ENCODE measurements at regions not wholly inside any gene's neighbourhood (a gene's known extent, or its start where the extent isn't known, plus 50 kb on each side); places are given as distances from the start of the nearest gene placed in this dataset.

GRCh38 chr3:72565593-72565992, 282.7 kb downstream of the SHQ1 start:
- DNase-seq = no peak

GRCh38 chr3:72563690-72564370, 284.4 kb downstream of the SHQ1 start:
- no peak for DNase-seq

GRCh38 chr3:72560846-72561675, 287.2 kb downstream of the SHQ1 start:
- no peak for DNase-seq

GRCh38 chr3:72559385-72559784, 288.9 kb downstream of the SHQ1 start:
- no peak for DNase-seq

- DNase-seq = no peak
Measured at GRCh38 chr3:72558001-72558400, 290.2 kb downstream of the SHQ1 start.

- no peak for DNase-seq
Measured at GRCh38 chr3:72555714-72556113, 292.5 kb downstream of the SHQ1 start.

GRCh38 chr3:72554689-72555088, 293.6 kb downstream of the SHQ1 start:
- DNase-seq = no peak

- DNase-seq = no peak
Measured at GRCh38 chr3:72553298-72553697, 294.9 kb downstream of the SHQ1 start.

- DNase-seq = no peak
Measured at GRCh38 chr3:72550582-72551262, 297.5 kb downstream of the SHQ1 start.

- peak; percentile 16 for DNase-seq
Measured at GRCh38 chr3:72549761-72550581, 298.3 kb downstream of the SHQ1 start.

GRCh38 chr3:72548981-72549380, 299.3 kb downstream of the SHQ1 start:
- DNase-seq = no peak

- no peak for DNase-seq
Measured at GRCh38 chr3:72548461-72548860, 299.8 kb downstream of the SHQ1 start.

- DNase-seq = no peak
Measured at GRCh38 chr3:72547183-72547582, 301.1 kb downstream of the SHQ1 start.

GRCh38 chr3:72544239-72544638, 304.0 kb downstream of the SHQ1 start:
- no peak for DNase-seq

- DNase-seq = no peak
Measured at GRCh38 chr3:72543246-72543645, 305.0 kb downstream of the SHQ1 start.

- no peak for DNase-seq
Measured at GRCh38 chr3:72542781-72543180, 305.5 kb downstream of the SHQ1 start.

GRCh38 chr3:72539856-72540255, 308.4 kb downstream of the SHQ1 start:
- DNase-seq = no peak

GRCh38 chr3:72538070-72538745, 310.0 kb downstream of the SHQ1 start:
- DNase-seq = peak; percentile 30

GRCh38 chr3:72537448-72537847, 310.8 kb downstream of the SHQ1 start:
- DNase-seq = no peak

GRCh38 chr3:72536878-72537267, 311.4 kb downstream of the SHQ1 start:
- DNase-seq = no peak

- DNase-seq = peak; percentile 41
Measured at GRCh38 chr3:72536206-72536877, 311.9 kb downstream of the SHQ1 start.

- no peak for DNase-seq
Measured at GRCh38 chr3:72535772-72536171, 312.5 kb downstream of the SHQ1 start.
